PC-3 (cell line): ENCODE measurements at regions not wholly inside any gene's neighbourhood (a gene's known extent, or its start where the extent isn't known, plus 50 kb on each side); places are given as distances from the start of the nearest gene placed in this dataset.

ENCODE experiments used
- ATAC-seq: fragments of 200-7000 bp; cut with Tn5 transposase; 2 replicates; pipeline ENCODE4 v1.9.1; 2020; ENCODE audit warnings: mild to moderate bottlenecking, moderate library complexity
- BruUV-seq: library from RNA; stranded (reverse); fragments of 400-500 nt; replicated peaks from 2 replicates; lab custom pipeline; 2021; lab: Mats Ljungman, UMichigan
- CTCF ChIA-PET: fragments of 300-600 bp; sonication (Branson Sonifier 250); formaldehyde crosslinking; loops from one replicate; lab custom pipeline; 2022; ENCODE audit warnings: antibody characterized with exemption; lab: Charles Lee
- POLR2A ChIA-PET: fragments of 300-600 bp; sonication (Branson Sonifier 250); formaldehyde crosslinking; loops from one replicate; lab custom pipeline; 2022; ENCODE audit warnings: antibody characterized with exemption; ENCODE audit not compliant: unreplicated experiment; lab: Charles Lee
- DNase-seq: peaks from one replicate; pipeline ENCODE4 v3.0.0-alpha.2; 2015
- H2AFZ ChIP-seq: fragments of 300-600 bp; sonication (generic); 2 replicates; pipeline ENCODE4 v1.6.0; 2016; ENCODE audit warnings: antibody characterized with exemption, low read length
- H3F3A ChIP-seq: fragments of 300-600 bp; sonication (generic); one replicate; pipeline ENCODE4 v1.6.0; 2017; ENCODE audit warnings: antibody characterized with exemption, low read length, control low read depth, mild to moderate bottlenecking; ENCODE audit not compliant: unreplicated experiment
- H3K27ac ChIP-seq: fragments of 300-600 bp; sonication (generic); 2 replicates; pipeline ENCODE4 v1.5.1; 2016; ENCODE audit warnings: mild to moderate bottlenecking, low read length
- H3K27me3 ChIP-seq: fragments of 300-600 bp; sonication (generic); 2 replicates; pipeline ENCODE4 v1.6.1; 2016; ENCODE audit warnings: low read length, mixed read lengths
- H3K36me3 ChIP-seq: fragments of 300-600 bp; sonication (generic); 2 replicates; pipeline ENCODE4 v1.6.1; 2016; ENCODE audit warnings: low read depth, mixed run types, low read length, mixed read lengths
- H3K4me1 ChIP-seq: fragments of 300-600 bp; sonication (generic); 2 replicates; pipeline ENCODE4 v1.5.1; 2016; ENCODE audit warnings: low read length; ENCODE audit not compliant: insufficient read depth
- H3K4me2 ChIP-seq: fragments of 300-600 bp; sonication (generic); 2 replicates; pipeline ENCODE4 v1.6.0; 2016; ENCODE audit warnings: low read length
- H3K4me3 ChIP-seq: fragments of 300-600 bp; sonication (generic); 2 replicates; pipeline ENCODE4 v1.5.1; 2016; ENCODE audit warnings: mild to moderate bottlenecking, low read length, mixed read lengths
- H3K79me2 ChIP-seq: fragments of 300-600 bp; sonication (generic); 2 replicates; pipeline ENCODE4 v1.6.1; 2017; ENCODE audit warnings: low read length, mixed read lengths
- H3K9ac ChIP-seq: fragments of 300-600 bp; sonication (generic); 2 replicates; pipeline ENCODE4 v1.6.0; 2016; ENCODE audit warnings: mild to moderate bottlenecking, low read length
- H3K9me2 ChIP-seq: fragments of 300-600 bp; sonication (generic); replicated peaks from 2 replicates; pipeline ENCODE4 v1.6.1; 2016; ENCODE audit warnings: mixed run types, low read length, mixed read lengths
- H3K9me3 ChIP-seq: fragments of 300-600 bp; sonication (generic); 2 replicates; pipeline ENCODE4 v1.6.1; 2016; ENCODE audit warnings: low read length, mixed read lengths
- H4K20me1 ChIP-seq: fragments of 300-600 bp; sonication (generic); 2 replicates; pipeline ENCODE4 v1.6.1; 2016; ENCODE audit warnings: low read length, mixed read lengths
- CTCF ChIP-seq: fragments of 300-600 bp; sonication (generic); conservative IDR thresholded peaks from 2 replicates; pipeline ENCODE4 v1.5.1; 2017; ENCODE audit warnings: antibody characterized with exemption, low read depth, mild to moderate bottlenecking, low read length
- EZH2 ChIP-seq: fragments of 300-600 bp; sonication (generic); IDR thresholded peaks from one replicate; pipeline ENCODE4 v1.6.1; 2017; ENCODE audit warnings: antibody characterized with exemption, mild to moderate bottlenecking, low read length; ENCODE audit not compliant: unreplicated experiment
- EZH2phosphoT487 ChIP-seq: fragments of 300-600 bp; sonication (generic); IDR thresholded peaks from 2 replicates; pipeline ENCODE4 v1.6.1; 2018; ENCODE audit warnings: mild to moderate bottlenecking, antibody characterized with exemption, low read length, borderline replicate concordance
- intact Hi-C: fragments of 100-400 bp; cut with micrococcal nuclease; formaldehyde crosslinking; loops from 2 replicates; pipeline ENCODE4 v1.9.0; 2023

GRCh38 chr7:46806856-46807255 lies 775.1 kb downstream of the TNS3 start:
- BruUV-seq: no TSS peak
- Histone ChIP-seq H3K36me3 (no peaks in the 10 kb centered on the region), H3K9me2 (no peaks in the 10 kb centered on the region), H3K27ac (no peak overlapping the region), H2AFZ (no peak overlapping the region), H3K4me1 (peaks cover 10% of the 10 kb centered on the region), H3K9ac (no peak overlapping the region), H3K4me3 (no peak overlapping the region), H3F3A (no peaks in the 10 kb centered on the region), H3K79me2 (no peaks in the 10 kb centered on the region), H3K27me3 (no peaks in the 10 kb centered on the region), H3K4me2 (no peak overlapping the region), H3K9me3 (no peaks in the 10 kb centered on the region), H4K20me1 (no peaks in the 10 kb centered on the region)
- DNase-seq (no peak), ATAC-seq (no peak)
- intact Hi-C loops: no loop called here
- TF ChIP-seq EZH2: no peak
- TF ChIP-seq CTCF: no peak
- TF ChIP-seq EZH2phosphoT487: no peak
- POLR2A ChIA-PET: no interaction called here
- CTCF ChIA-PET: no interaction called here

- no peaks in the 10 kb centered on the region for H4K20me1 ChIP-seq
- H3K4me2 ChIP-seq: no peak overlapping the region
- ChIA-PET CTCF (no interaction called here), POLR2A (interaction anchor here (0.6 kb wide), 1 partner anchor 166 kb away, joined by 4 read pairs; no protein-coding TSS in a partner anchor)
- H3F3A ChIP-seq: no peaks in the 10 kb centered on the region
- no peaks in the 10 kb centered on the region for H3K36me3 ChIP-seq
- no peaks in the 10 kb centered on the region for H3K9me2 ChIP-seq
- BruUV-seq: no TSS peak
- DNase-seq: no peak
- no peak overlapping the region for H2AFZ ChIP-seq
- no peak overlapping the region for H3K4me3 ChIP-seq
- no peak overlapping the region for H3K27ac ChIP-seq
- TF ChIP-seq EZH2 (no peak), CTCF (no peak), EZH2phosphoT487 (no peak)
- no peaks in the 10 kb centered on the region for H3K9me3 ChIP-seq
- no peak overlapping the region for H3K9ac ChIP-seq
- no peaks in the 10 kb centered on the region for H3K4me1 ChIP-seq
- ATAC-seq: no peak
- no peaks in the 10 kb centered on the region for H3K79me2 ChIP-seq
- intact Hi-C loops: no loop called here
- H3K27me3 ChIP-seq: no peaks in the 10 kb centered on the region
Observed at GRCh38 chr7:46802479-46802878, 779.4 kb downstream of the TNS3 start.

GRCh38 chr7:46791188-46791587 lies 790.7 kb downstream of the TNS3 start:
- H3K27me3 ChIP-seq: no peaks in the 10 kb centered on the region
- peaks cover 6% of the 10 kb centered on the region for H3F3A ChIP-seq
- H3K4me1 ChIP-seq: peaks cover 19% of the 10 kb centered on the region
- H3K9me2 ChIP-seq: no peaks in the 10 kb centered on the region
- ChIA-PET CTCF (no interaction called here), POLR2A (no interaction called here)
- TF ChIP-seq EZH2 (no peak), CTCF (no peak), EZH2phosphoT487 (no peak)
- H3K9me3 ChIP-seq: no peaks in the 10 kb centered on the region
- ATAC-seq (no peak), DNase-seq (no peak)
- BruUV-seq: no TSS peak
- no peaks in the 10 kb centered on the region for H3K36me3 ChIP-seq
- no peak overlapping the region for H3K27ac ChIP-seq
- H3K4me2 ChIP-seq: no peak overlapping the region
- H3K9ac ChIP-seq: no peak overlapping the region
- H4K20me1 ChIP-seq: no peaks in the 10 kb centered on the region
- H3K79me2 ChIP-seq: no peaks in the 10 kb centered on the region
- no peak overlapping the region for H3K4me3 ChIP-seq
- no peak overlapping the region for H2AFZ ChIP-seq
- intact Hi-C loops: no loop called here
